Head of caudate nucleus (tissue), 42 donors: ENCODE measurements at regions not wholly inside any gene's neighbourhood (a gene's known extent, or its start where the extent isn't known, plus 50 kb on each side); places are given as distances from the start of the nearest gene placed in this dataset.
A peak's percentile ranks its signal among the peaks of the same experiment; 100 is the strongest.

Experiments
- DNase-seq, 42 donors: peaks; one replicate each; pipeline versions ENCODE4 v3.0.0 to v3.0.0-alpha.2; 2020 to 2021; ENCODE audit warnings: mixed read lengths in 7 of 42
- intact Hi-C: fragments of 100-400 bp; cut with DNase I; formaldehyde crosslinking; loops from one replicate; pipeline ENCODE4 v1.15.0; 2022

DNA sequence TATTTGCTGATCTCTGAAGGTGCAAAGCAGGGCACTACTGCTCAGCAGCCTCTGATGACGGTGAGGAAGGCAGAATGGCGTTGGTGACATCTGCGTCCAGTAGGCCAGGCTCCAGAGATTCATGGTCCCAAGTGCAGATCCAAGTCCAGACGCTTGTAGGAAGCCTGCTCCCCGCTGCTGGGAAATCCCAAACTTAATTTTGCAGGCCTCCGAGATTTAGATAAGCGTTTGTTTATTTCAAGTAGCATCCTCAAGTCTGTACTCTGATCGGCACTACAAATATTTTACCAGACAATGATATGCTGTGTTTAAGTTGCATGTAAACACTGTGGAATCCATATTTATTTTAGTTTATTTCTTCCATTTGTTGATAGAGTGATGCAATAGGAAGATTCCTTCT is 244.9 kb upstream of the KLF6 start:
- intact Hi-C loops, result no loop called here
- no peak for DNase-seq

- DNase-seq, result no peak
- intact Hi-C loops, result no loop called here
Measured at GRCh38 chr10:4028854-4029583, 244.0 kb upstream of the KLF6 start.

GRCh38 chr10:4028027-4028471 is 243.0 kb upstream of the KLF6 start:
- DNase-seq, result no peak
- intact Hi-C loops, result no loop called here

GRCh38 chr10:4025339-4025738 is 240.3 kb upstream of the KLF6 start:
- intact Hi-C loops, result no loop called here

GRCh38 chr10:4024516-4025245 is 239.7 kb upstream of the KLF6 start:
- DNase-seq, result no peak
- intact Hi-C loops, result no loop called here

More at GRCh38 chr10:4025339-4025738, 240.3 kb upstream of the KLF6 start:
- DNase-seq, result no peak

DNA sequence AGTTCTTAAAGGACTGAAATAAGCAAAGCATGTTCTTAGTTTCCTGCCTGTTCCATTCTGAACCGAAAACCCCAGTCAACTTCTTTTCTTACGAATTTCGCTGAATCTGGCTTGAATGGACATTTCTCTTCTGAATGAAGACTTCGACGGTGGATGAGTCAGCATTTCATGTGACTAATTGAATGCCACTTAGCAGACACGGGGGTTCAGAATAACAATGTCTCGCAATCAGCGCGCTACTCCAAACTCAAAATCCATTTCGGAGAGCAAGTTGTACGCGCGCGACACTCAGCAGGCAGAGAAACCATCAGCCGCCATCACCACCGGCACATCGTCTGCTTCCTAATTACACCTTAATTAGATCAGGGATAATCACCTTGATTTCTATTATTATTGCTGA is 239.0 kb upstream of the KLF6 start:
- DNase-seq, result no peak
- intact Hi-C loops, result no loop called here

GRCh38 chr10:4022473-4022872 is 237.5 kb upstream of the KLF6 start:
- no peak for DNase-seq
- intact Hi-C loops, result no loop called here

DNA sequence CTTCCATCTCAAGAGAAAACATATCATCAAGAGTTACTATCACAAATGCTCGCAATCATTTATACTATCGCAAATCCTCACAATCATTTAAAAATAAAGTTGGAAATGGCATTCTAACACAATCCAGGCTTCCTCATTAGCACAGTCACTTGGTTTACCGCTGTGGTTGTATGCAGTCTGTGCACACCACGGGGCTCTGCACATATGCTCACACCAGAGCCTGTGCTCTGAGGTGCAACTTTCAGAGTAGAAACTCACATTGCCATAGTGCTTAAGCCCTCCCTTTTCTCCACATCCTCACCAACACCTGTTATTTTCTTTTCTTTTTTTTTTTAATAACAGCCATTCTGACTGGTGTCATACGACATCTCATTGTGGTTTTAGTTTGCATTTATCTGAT is 235.6 kb upstream of the KLF6 start:
- no peak for DNase-seq
- intact Hi-C loops, result no loop called here

- intact Hi-C loops, result no loop called here
- no peak for DNase-seq
Measured at GRCh38 chr10:4018054-4018511, 233.1 kb upstream of the KLF6 start.

GRCh38 chr10:4017336-4017735 is 232.3 kb upstream of the KLF6 start:
- intact Hi-C loops, result no loop called here
- no peak for DNase-seq

- intact Hi-C loops, result no loop called here
- no peak for DNase-seq
Measured at GRCh38 chr10:4016214-4016740, 231.3 kb upstream of the KLF6 start.

- intact Hi-C loops, result no loop called here
- no peak for DNase-seq
Measured at GRCh38 chr10:4013651-4014121, 228.7 kb upstream of the KLF6 start.

- intact Hi-C loops, result no loop called here
- DNase-seq, result no peak
Measured at GRCh38 chr10:4012848-4013247, 227.8 kb upstream of the KLF6 start.

DNA sequence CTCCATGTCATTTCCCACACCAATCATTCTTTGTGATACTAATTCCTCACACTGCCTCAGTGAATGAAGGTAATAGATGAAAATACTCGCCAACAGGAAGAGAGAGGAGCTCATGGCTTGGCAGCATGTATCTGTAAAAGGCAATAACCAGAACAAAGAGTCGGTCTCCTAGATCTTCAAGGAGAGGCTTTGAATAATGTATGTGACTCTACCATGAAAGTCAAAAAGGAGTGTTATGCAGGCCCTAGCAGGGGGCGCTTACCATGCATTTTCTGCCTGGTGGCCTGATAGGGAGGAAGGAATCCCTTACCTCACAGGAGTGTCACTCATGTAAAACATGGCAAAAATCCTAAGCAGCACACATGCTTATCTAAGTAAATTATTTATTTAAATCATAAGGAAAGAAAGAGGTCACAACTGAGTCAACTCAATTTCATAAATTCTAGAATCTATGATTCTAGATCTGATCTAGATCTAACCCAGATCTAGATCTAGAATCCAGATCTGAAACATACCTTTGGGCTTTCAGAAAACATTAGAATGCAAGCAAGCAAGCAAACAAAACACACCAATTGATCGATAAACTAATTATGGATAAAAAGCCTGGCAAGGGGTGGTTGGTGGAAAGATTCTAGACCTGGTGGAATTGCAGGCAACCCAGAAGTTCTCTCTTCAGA is 226.3 kb upstream of the KLF6 start:
- no peak for DNase-seq
- intact Hi-C loops, result no loop called here

DNA sequence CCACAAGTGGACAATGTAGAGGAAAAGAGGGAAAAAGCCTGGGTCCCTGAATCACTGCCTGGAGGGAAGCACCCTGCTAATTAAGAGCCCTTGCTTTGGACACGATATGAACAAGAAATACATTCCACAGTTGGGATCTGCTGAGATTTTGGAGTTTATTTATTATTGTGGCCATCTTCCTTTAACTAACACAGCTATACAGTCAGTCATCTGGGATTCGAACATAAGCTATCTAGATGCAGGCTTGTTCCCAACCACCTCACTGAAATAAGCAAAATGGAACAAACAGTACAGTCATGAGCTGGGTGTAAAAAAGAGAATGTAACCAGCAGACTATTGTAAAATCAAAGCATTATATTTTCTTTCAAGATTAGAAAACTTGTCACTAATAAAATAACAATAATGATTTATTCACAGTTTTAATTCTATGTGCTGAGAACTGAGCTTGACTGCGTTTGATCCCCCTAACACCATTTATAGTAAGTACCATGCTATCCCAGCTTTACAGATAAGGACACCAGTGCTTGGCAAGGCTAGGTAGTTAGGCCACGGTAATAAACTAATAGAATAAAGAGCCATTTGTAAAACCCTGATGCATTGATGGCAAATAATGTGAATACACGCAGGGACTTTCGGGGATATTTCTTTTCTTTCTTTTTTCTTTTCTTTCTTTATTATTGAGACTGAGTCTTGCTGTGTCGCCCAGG is 223.8 kb upstream of the KLF6 start:
- intact Hi-C loops, result no loop called here
- DNase-seq, result no peak

DNA sequence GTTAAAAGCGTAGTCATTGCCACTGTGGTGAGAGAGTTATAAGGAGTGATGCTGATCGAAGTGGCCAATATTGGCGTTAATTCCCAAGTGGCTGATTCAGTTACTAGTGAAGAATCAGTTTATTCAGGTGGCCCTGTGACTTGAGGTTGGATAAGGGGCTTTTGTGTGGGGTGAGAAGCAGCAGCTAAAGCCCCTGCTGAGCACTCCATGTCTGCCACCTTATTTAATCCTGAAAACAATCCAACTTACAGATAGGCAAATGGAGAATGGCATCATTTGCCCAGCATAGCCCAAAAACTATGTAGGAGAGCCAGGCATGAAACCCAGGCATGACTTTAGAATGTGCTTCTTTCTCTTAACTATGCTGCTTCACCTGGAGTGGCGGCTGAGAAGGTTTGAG is 222.8 kb upstream of the KLF6 start:
- intact Hi-C loops, result no loop called here
- DNase-seq, result no peak

- intact Hi-C loops, result no loop called here
- no peak for DNase-seq
Measured at GRCh38 chr10:4006858-4007257, 221.8 kb upstream of the KLF6 start.

GRCh38 chr10:4006051-4006450 is 221.0 kb upstream of the KLF6 start:
- intact Hi-C loops, result no loop called here
- DNase-seq, result peak in 9 of 42 donors; percentile 10 to 53 (median 21)

GRCh38 chr10:4004990-4005389 is 220.0 kb upstream of the KLF6 start:
- no peak for DNase-seq
- intact Hi-C loops, result no loop called here
